Testis (tissue), 2 donors: ENCODE measurements at regions not wholly inside any gene's neighbourhood (a gene's known extent, or its start where the extent isn't known, plus 50 kb on each side); places are given as distances from the start of the nearest gene placed in this dataset.

Source experiments
- DNase-seq: peaks from one replicate; pipeline ENCODE4 v3.0.0-alpha.2; 2019
- H3K27ac ChIP-seq, 2 donors: fragments of 200-600 bp; sonication (generic); one replicate each; pipeline ENCODE4 v1.5.1; 2019
- H3K27me3 ChIP-seq: fragments of 200-600 bp; sonication (generic); one replicate; pipeline ENCODE4 v1.5.1; 2019
- H3K36me3 ChIP-seq: fragments of 200-600 bp; sonication (generic); one replicate; pipeline ENCODE4 v1.5.1; 2017; ENCODE audit warnings: low read depth; ENCODE audit errors: missing control alignments
- H3K4me1 ChIP-seq: fragments of 200-600 bp; sonication (generic); one replicate; pipeline ENCODE4 v1.5.1; 2019
- H3K4me3 ChIP-seq, 2 donors: fragments of 200-600 bp; sonication (generic); one replicate each; pipeline ENCODE4 v1.5.1; 2017 to 2019
- H3K9me3 ChIP-seq: fragments of 200-600 bp; sonication (generic); one replicate; pipeline ENCODE4 v1.5.1; 2017
- CTCF ChIP-seq, 3 experiments: fragments of 450-650 bp in 2 of 3; fragments of 200-600 bp in 1 of 3; sonication (generic) in 1 of 3; IDR thresholded peaks; one replicate each; pipeline ENCODE4 v1.5.1; 2016 to 2019; ENCODE audit warnings: antibody characterized with exemption in 3 of 3, mild to moderate bottlenecking in 2 of 3, moderate library complexity in 1 of 3
- POLR2A ChIP-seq: fragments of 450-650 bp; IDR thresholded peaks from one replicate; pipeline ENCODE4 v1.6.1; 2017; ENCODE audit warnings: antibody characterized with exemption, mild to moderate bottlenecking, moderate library complexity
- WGBS, 2 donors: methylation state at CpG; one replicate each; pipeline ENCODE4 v1.1.5; 2018; 5-methylcytosine and 5-hydroxymethylcytosine counted together
- intact Hi-C: fragments of 100-400 bp; cut with DNase I; formaldehyde crosslinking; loops from one replicate; pipeline ENCODE4 v1.15.1; 2023; ENCODE audit warnings: low total_unique reads

- Histone ChIP-seq H3K9me3 (no peaks in the 10 kb centered on the region), H3K27me3 (no peaks in the 10 kb centered on the region), H3K4me3 (no peak overlapping the region), H3K36me3 (no peaks in the 10 kb centered on the region), H3K4me1 (peaks cover 10% of the 10 kb centered on the region), H3K27ac (no peak overlapping the region)
- 78 to 97% methylated on average over 2 of the region's 2 CpGs for WGBS, 2 donors
- intact Hi-C loops: no loop called here
- TF ChIP-seq POLR2A (no peak), CTCF (IDR thresholded peaks at IDR 0.05) (no peak)
- DNase-seq: no peak
These were observed 401.2 kb downstream of the SPRY2 start for GRCh38 chr13:79939689-79940088.

GRCh38 chr13:79937771-79938216 lies 403.1 kb downstream of the SPRY2 start:
- intact Hi-C loops: no loop called here
- 78 to 82% methylated on average over 3 of the region's 3 CpGs for WGBS, 2 donors
- peak overlapping the region in 1 of 2 donors; percentile 48 for H3K27ac ChIP-seq

GRCh38 chr13:79937311-79937710 lies 403.6 kb downstream of the SPRY2 start:
- Histone ChIP-seq H3K27ac (peak overlapping the region in 1 of 2 donors; percentile 48), H3K36me3 (no peaks in the 10 kb centered on the region), H3K4me3 (peak overlapping the region in 1 of 2 donors; percentile 1), H3K27me3 (no peaks in the 10 kb centered on the region), H3K9me3 (no peaks in the 10 kb centered on the region), H3K4me1 (peaks cover 10% of the 10 kb centered on the region)
- intact Hi-C loops: no loop called here
- TF ChIP-seq CTCF (IDR thresholded peaks at IDR 0.05) (no peak), POLR2A (no peak)
- WGBS, 2 donors: 47 to 62% methylated on average over 4 of the region's 4 CpGs
- DNase-seq: no peak

More at GRCh38 chr13:79937771-79938216, 403.1 kb downstream of the SPRY2 start:
- Histone ChIP-seq H3K36me3 (no peaks in the 10 kb centered on the region), H3K4me3 (no peak overlapping the region), H3K27me3 (no peaks in the 10 kb centered on the region), H3K9me3 (no peaks in the 10 kb centered on the region), H3K4me1 (peaks cover 10% of the 10 kb centered on the region)
- TF ChIP-seq POLR2A: no peak
- no peak for TF ChIP-seq CTCF (IDR thresholded peaks at IDR 0.05)
- DNase-seq: no peak

GRCh38 chr13:79936368-79937136 lies 404.4 kb downstream of the SPRY2 start:
- no peak for DNase-seq
- Histone ChIP-seq H3K4me1 (peaks cover 10% of the 10 kb centered on the region), H3K36me3 (no peaks in the 10 kb centered on the region), H3K27ac (peak overlapping the region in 1 of 2 donors; percentile 48), H3K9me3 (no peaks in the 10 kb centered on the region), H3K27me3 (no peaks in the 10 kb centered on the region), H3K4me3 (peak overlapping the region in 1 of 2 donors; percentile 1)
- no peak for TF ChIP-seq POLR2A
- TF ChIP-seq CTCF (IDR thresholded peaks at IDR 0.05): no peak
- WGBS, 2 donors: 52 to 55% methylated on average over 12 of the region's 12 CpGs
- intact Hi-C loops: no loop called here

- peaks cover 10% of the 10 kb centered on the region for H3K4me1 ChIP-seq
- no peak for DNase-seq
- TF ChIP-seq POLR2A (no peak), CTCF (IDR thresholded peaks at IDR 0.05) (no peak)
- H3K9me3 ChIP-seq: no peaks in the 10 kb centered on the region
- intact Hi-C loops: no loop called here
- no peak overlapping the region for H3K27ac ChIP-seq
- no peak overlapping the region for H3K4me3 ChIP-seq
- H3K27me3 ChIP-seq: no peaks in the 10 kb centered on the region
- no peaks in the 10 kb centered on the region for H3K36me3 ChIP-seq
These were observed 405.8 kb downstream of the SPRY2 start for GRCh38 chr13:79935121-79935520.
